WTC11 (cell line): ENCODE measurements at regions not wholly inside any gene's neighbourhood (a gene's known extent, or its start where the extent isn't known, plus 50 kb on each side); places are given as distances from the start of the nearest gene placed in this dataset.

Experiments used
- ATAC-seq: fragments of 200-7000 bp; cut with Tn5 transposase; 2 replicates; pipeline ENCODE4 v1.10.0; 2021; ENCODE audit warnings: mild to moderate bottlenecking, moderate library complexity
- CTCF ChIA-PET: fragments of 300-600 bp; sonication (Branson Sonifier 250); formaldehyde crosslinking; loops from one replicate; lab custom pipeline; 2021; ENCODE audit warnings: antibody characterized with exemption; lab: Charles Lee
- POLR2A ChIA-PET: fragments of 350-600 bp; sonication (Branson Sonifier 250); formaldehyde crosslinking; loops from one replicate; lab custom pipeline; 2021; ENCODE audit warnings: antibody characterized with exemption; lab: Charles Lee
- DNase-seq: peaks from one replicate; pipeline ENCODE4 v3.0.0; 2021; ENCODE audit warnings: low spot score
- H3K27ac Mint-ChIP-seq: 2 replicates; pipeline ENCODE4 v1.8.0; 2021; ENCODE audit warnings: mixed read lengths
- H3K27me3 Mint-ChIP-seq: 2 replicates; pipeline ENCODE4 v1.8.0; 2021; ENCODE audit warnings: low read depth, mild to moderate bottlenecking, moderate library complexity, mixed read lengths
- H3K36me3 Mint-ChIP-seq: 2 replicates; pipeline ENCODE4 v1.8.0; 2021; ENCODE audit warnings: mixed read lengths
- H3K4me1 Mint-ChIP-seq: 2 replicates; pipeline ENCODE4 v1.8.0; 2022; ENCODE audit warnings: mixed read lengths
- H3K4me3 Mint-ChIP-seq: 2 replicates; pipeline ENCODE4 v1.8.0; 2021; ENCODE audit warnings: mild to moderate bottlenecking, moderate library complexity, mixed read lengths
- H3K9me3 Mint-ChIP-seq: 2 replicates; pipeline ENCODE4 v1.8.0; 2021; ENCODE audit warnings: mixed read lengths
- AR ChIP-seq: fragments of 250-450 bp; sonication (Bioruptor Pico); IDR thresholded peaks from 2 replicates; pipeline ENCODE4 v1.9.0; 2021; ENCODE audit warnings: mild to moderate bottlenecking
- E2F1 ChIP-seq: sonication (generic); formaldehyde crosslinking; IDR thresholded peaks from 2 replicates; pipeline ENCODE4 v1.8.0; 2022; ENCODE audit warnings: mild to moderate bottlenecking, missing genetic modification reagents
- EMX1 ChIP-seq: fragments of 250-450 bp; sonication (Bioruptor Pico); IDR thresholded peaks from 2 replicates; pipeline ENCODE4 v1.8.0; 2021; ENCODE audit warnings: mild to moderate bottlenecking
- ERG ChIP-seq: fragments of 250-450 bp; sonication (Bioruptor Pico); IDR thresholded peaks from 2 replicates; pipeline ENCODE4 v1.8.0; 2021; ENCODE audit warnings: mild to moderate bottlenecking
- ETV6 ChIP-seq: sonication (generic); formaldehyde crosslinking; IDR thresholded peaks from 2 replicates; pipeline ENCODE4 v1.8.1; 2022; ENCODE audit warnings: mild to moderate bottlenecking, missing genetic modification reagents
- FOXK1 ChIP-seq: sonication (generic); formaldehyde crosslinking; IDR thresholded peaks from 2 replicates; pipeline ENCODE4 v1.8.0; 2022; ENCODE audit warnings: mild to moderate bottlenecking, moderate library complexity, missing genetic modification reagents
- FOXP1 ChIP-seq: sonication (generic); formaldehyde crosslinking; IDR thresholded peaks from 2 replicates; pipeline ENCODE4 v1.8.0; 2022; ENCODE audit warnings: missing genetic modification reagents, mild to moderate bottlenecking, moderate library complexity, borderline replicate concordance
- HMGA2 ChIP-seq: fragments of 250-450 bp; sonication (Bioruptor Pico); IDR thresholded peaks from 2 replicates; pipeline ENCODE4 v1.4.0; 2021; ENCODE audit warnings: mild to moderate bottlenecking, moderate library complexity
- IRF1 ChIP-seq: sonication (generic); formaldehyde crosslinking; IDR thresholded peaks from 2 replicates; pipeline ENCODE4 v1.8.0; 2023; ENCODE audit warnings: missing genetic modification reagents
- IRF2 ChIP-seq: sonication (generic); formaldehyde crosslinking; IDR thresholded peaks from 2 replicates; pipeline ENCODE4 v1.8.0; 2022; ENCODE audit warnings: low read depth, missing genetic modification reagents, borderline replicate concordance
- NFYB ChIP-seq: sonication (generic); formaldehyde crosslinking; conservative IDR thresholded peaks from 2 replicates; pipeline ENCODE4 v1.8.0; 2022; ENCODE audit warnings: low read depth, missing genetic modification reagents
- SP1 ChIP-seq: sonication (generic); formaldehyde crosslinking; conservative IDR thresholded peaks from 2 replicates; pipeline ENCODE4 v1.8.1; 2022; ENCODE audit warnings: missing genetic modification reagents
- STAT6 ChIP-seq: sonication (generic); formaldehyde crosslinking; conservative IDR thresholded peaks from 2 replicates; pipeline ENCODE4 v1.8.1; 2023; ENCODE audit warnings: mild to moderate bottlenecking, low read depth, missing genetic modification reagents, moderate library complexity
- TCF7 ChIP-seq: sonication (generic); formaldehyde crosslinking; IDR thresholded peaks from 2 replicates; pipeline ENCODE4 v1.8.0; 2022; ENCODE audit warnings: mild to moderate bottlenecking, low read depth, missing genetic modification reagents, moderate library complexity
- ZBTB43 ChIP-seq: sonication (generic); formaldehyde crosslinking; IDR thresholded peaks from 2 replicates; pipeline ENCODE4 v1.8.1; 2023; ENCODE audit warnings: mild to moderate bottlenecking, missing genetic modification reagents
- ZNF121 ChIP-seq: sonication (generic); formaldehyde crosslinking; IDR thresholded peaks from 2 replicates; pipeline ENCODE4 v1.8.0; 2023; ENCODE audit warnings: missing genetic modification reagents
- ZNF263 ChIP-seq: sonication (generic); formaldehyde crosslinking; IDR thresholded peaks from 2 replicates; pipeline ENCODE4 v1.8.1; 2022; ENCODE audit warnings: low read depth, mild to moderate bottlenecking, moderate library complexity, missing genetic modification reagents
- ZNF317 ChIP-seq: sonication (generic); formaldehyde crosslinking; IDR thresholded peaks from 2 replicates; pipeline ENCODE4 v1.8.1; 2023; ENCODE audit warnings: low read depth, mild to moderate bottlenecking, moderate library complexity, missing genetic modification reagents, borderline replicate concordance
- ZNF396 ChIP-seq: fragments of 250-450 bp; sonication (Bioruptor Pico); IDR thresholded peaks from 2 replicates; pipeline ENCODE4 v1.8.0; 2021; ENCODE audit warnings: mild to moderate bottlenecking, moderate library complexity, borderline replicate concordance
- ZNF423 ChIP-seq: fragments of 250-450 bp; sonication (Bioruptor Pico); IDR thresholded peaks from 2 replicates; pipeline ENCODE4 v2.1.2; 2022; ENCODE audit warnings: mild to moderate bottlenecking, moderate library complexity
- ZNF425 ChIP-seq: fragments of 250-450 bp; sonication (Bioruptor Pico); conservative IDR thresholded peaks from 2 replicates; pipeline ENCODE4 v1.9.0; 2021; ENCODE audit warnings: mild to moderate bottlenecking
- ZNF512 ChIP-seq: sonication (generic); formaldehyde crosslinking; IDR thresholded peaks from 2 replicates; pipeline ENCODE4 v1.8.1; 2022; ENCODE audit warnings: missing genetic modification reagents, borderline replicate concordance
- ZNF671 ChIP-seq: fragments of 250-450 bp; sonication (Bioruptor Pico); IDR thresholded peaks from 2 replicates; pipeline ENCODE4 v1.8.0; 2021; ENCODE audit warnings: mild to moderate bottlenecking

- TF ChIP-seq ZNF317 (CRISPR knock-in tag) = no peak
- TF ChIP-seq ZNF671 = no peak
- no peak for TF ChIP-seq ZBTB43 (CRISPR knock-in tag)
Measured at GRCh38 chr1:168447871-168448270, 95.9 kb downstream of the XCL2 start (continued).

GRCh38 chr1:168446081-168446480 lies 97.7 kb downstream of the XCL2 start:
- POLR2A ChIA-PET = no interaction called here
- H3K36me3 Mint-ChIP-seq = peaks cover 2% of the 10 kb centered on the region; the same call in 1 of the 2 replicates
- no peak for ATAC-seq
- TF ChIP-seq EMX1 (CRISPR knock-in tag) (no peak), ERG (CRISPR knock-in tag) (no peak), AR (CRISPR knock-in tag) (no peak), ZNF121 (CRISPR knock-in tag) (no peak), IRF2 (no peak), STAT6 (CRISPR knock-in tag) (no peak), IRF1 (CRISPR knock-in tag) (no peak), SP1 (CRISPR knock-in tag) (no peak), ZNF512 (CRISPR knock-in tag) (no peak), ETV6 (no peak), TCF7 (CRISPR knock-in tag) (no peak), NFYB (CRISPR knock-in tag) (no peak), FOXP1 (CRISPR knock-in tag) (no peak), E2F1 (no peak), ZNF263 (CRISPR knock-in tag) (no peak), ZNF425 (CRISPR knock-in tag) (no peak), FOXK1 (no peak), ZNF423 (CRISPR knock-in tag) (no peak), ZNF396 (no peak), HMGA2 (CRISPR knock-in tag) (no peak)
- TF ChIP-seq, all 79 proteins: peak for 0
- DNase-seq = no peak
- no peak overlapping the region for H3K4me3 Mint-ChIP-seq
- CTCF ChIA-PET = interaction anchor here (1.2 kb wide), 1 partner anchor 157 kb away, joined by 3 read pairs; no protein-coding TSS in a partner anchor
- no peaks in the 10 kb centered on the region for H3K4me1 Mint-ChIP-seq
- H3K27ac Mint-ChIP-seq = no peak overlapping the region
- H3K9me3 Mint-ChIP-seq = peaks cover 14% of the 10 kb centered on the region
- no peaks in the 10 kb centered on the region for H3K27me3 Mint-ChIP-seq
